OCI-LY7 (cell line): ENCODE measurements at regions not wholly inside any gene's neighbourhood (a gene's known extent, or its start where the extent isn't known, plus 50 kb on each side); places are given as distances from the start of the nearest gene placed in this dataset.

Experiments
- EZH2phosphoT487 ChIP-seq: fragments of 200-600 bp; sonication (generic); IDR thresholded peaks from 2 replicates; pipeline ENCODE4 v1.6.1; 2018; ENCODE audit warnings: low read depth, borderline replicate concordance, mild to moderate bottlenecking, mixed run types, antibody characterized with exemption, low read length, moderate library complexity, mixed read lengths
- TF ChIP-seq, protein P1 (sequence below): fragments of 200-600 bp; sonication (generic); conservative IDR thresholded peaks from 2 replicates; pipeline ENCODE4 v1.5.1; 2014; ENCODE audit warnings: mild to moderate bottlenecking, antibody characterized with exemption, low read length, moderate library complexity, mixed read lengths

- TF ChIP-seq, protein P1, sequence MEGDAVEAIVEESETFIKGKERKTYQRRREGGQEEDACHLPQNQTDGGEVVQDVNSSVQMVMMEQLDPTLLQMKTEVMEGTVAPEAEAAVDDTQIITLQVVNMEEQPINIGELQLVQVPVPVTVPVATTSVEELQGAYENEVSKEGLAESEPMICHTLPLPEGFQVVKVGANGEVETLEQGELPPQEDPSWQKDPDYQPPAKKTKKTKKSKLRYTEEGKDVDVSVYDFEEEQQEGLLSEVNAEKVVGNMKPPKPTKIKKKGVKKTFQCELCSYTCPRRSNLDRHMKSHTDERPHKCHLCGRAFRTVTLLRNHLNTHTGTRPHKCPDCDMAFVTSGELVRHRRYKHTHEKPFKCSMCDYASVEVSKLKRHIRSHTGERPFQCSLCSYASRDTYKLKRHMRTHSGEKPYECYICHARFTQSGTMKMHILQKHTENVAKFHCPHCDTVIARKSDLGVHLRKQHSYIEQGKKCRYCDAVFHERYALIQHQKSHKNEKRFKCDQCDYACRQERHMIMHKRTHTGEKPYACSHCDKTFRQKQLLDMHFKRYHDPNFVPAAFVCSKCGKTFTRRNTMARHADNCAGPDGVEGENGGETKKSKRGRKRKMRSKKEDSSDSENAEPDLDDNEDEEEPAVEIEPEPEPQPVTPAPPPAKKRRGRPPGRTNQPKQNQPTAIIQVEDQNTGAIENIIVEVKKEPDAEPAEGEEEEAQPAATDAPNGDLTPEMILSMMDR = no peak
- TF ChIP-seq EZH2phosphoT487 = no peak
Measured at GRCh38 chr13:33908116-33908515, 90.2 kb downstream of the RFC3 start.
